MM.1S (cell line): ENCODE measurements at regions not wholly inside any gene's neighbourhood (a gene's known extent, or its start where the extent isn't known, plus 50 kb on each side); places are given as distances from the start of the nearest gene placed in this dataset.

Experiments used
- DNase-seq: peaks from one replicate; pipeline ENCODE4 v3.0.0-alpha.2; 2015
- H2AFZ ChIP-seq: fragments of 300-600 bp; sonication (generic); 2 replicates; pipeline ENCODE4 v1.6.0; 2016; ENCODE audit warnings: antibody characterized with exemption, low read length
- H3F3A ChIP-seq: fragments of 300-600 bp; sonication (generic); 2 replicates; pipeline ENCODE4 v1.6.1; 2016; ENCODE audit warnings: mild to moderate bottlenecking, antibody characterized with exemption, low read length, moderate library complexity, mixed read lengths; ENCODE audit not compliant: insufficient read depth
- H3K27ac ChIP-seq: fragments of 300-600 bp; sonication (generic); 2 replicates; pipeline ENCODE4 v1.5.1; 2016; ENCODE audit warnings: mild to moderate bottlenecking, low read length
- H3K27me3 ChIP-seq: fragments of 300-600 bp; sonication (generic); replicated peaks from 2 replicates; pipeline ENCODE4 v1.6.0; 2016; ENCODE audit warnings: low read length; ENCODE audit not compliant: insufficient read depth
- H3K36me3 ChIP-seq: fragments of 300-600 bp; sonication (generic); replicated peaks from 2 replicates; pipeline ENCODE4 v1.6.1; 2016; ENCODE audit warnings: mild to moderate bottlenecking, low read length, mixed read lengths; ENCODE audit not compliant: insufficient read depth
- H3K4me1 ChIP-seq: fragments of 300-600 bp; sonication (generic); 2 replicates; pipeline ENCODE4 v1.6.1; 2016; ENCODE audit warnings: low read length, mixed read lengths
- H3K4me2 ChIP-seq: fragments of 300-600 bp; sonication (generic); 2 replicates; pipeline ENCODE4 v1.6.0; 2016; ENCODE audit warnings: low read depth, low read length
- H3K4me3 ChIP-seq: fragments of 300-600 bp; sonication (generic); 2 replicates; pipeline ENCODE4 v1.5.1; 2016; ENCODE audit warnings: low read length, mixed read lengths
- H3K79me2 ChIP-seq: fragments of 300-600 bp; sonication (generic); 2 replicates; pipeline ENCODE4 v1.6.1; 2016; ENCODE audit warnings: mixed run types, low read length, mixed read lengths
- H3K9ac ChIP-seq: fragments of 300-600 bp; sonication (generic); 2 replicates; pipeline ENCODE4 v1.6.1; 2016; ENCODE audit warnings: low read length, mixed read lengths
- H3K9me2 ChIP-seq: fragments of 300-600 bp; sonication (generic); replicated peaks from 2 replicates; pipeline ENCODE4 v1.6.1; 2016; ENCODE audit warnings: mild to moderate bottlenecking, low read length, mixed read lengths; ENCODE audit not compliant: insufficient read depth
- H3K9me3 ChIP-seq: fragments of 300-600 bp; sonication (generic); replicated peaks from 2 replicates; pipeline ENCODE4 v1.6.1; 2016; ENCODE audit warnings: mild to moderate bottlenecking, low read length, mixed read lengths; ENCODE audit not compliant: insufficient read depth
- H4K20me1 ChIP-seq: fragments of 300-600 bp; sonication (generic); 2 replicates; pipeline ENCODE4 v1.6.1; 2016; ENCODE audit warnings: mild to moderate bottlenecking, low read length, moderate library complexity, mixed read lengths; ENCODE audit not compliant: insufficient read depth
- CTCF ChIP-seq: fragments of 300-600 bp; sonication (generic); IDR thresholded peaks from 2 replicates; pipeline ENCODE4 v1.5.1; 2016; ENCODE audit warnings: antibody characterized with exemption, low read length, mixed read lengths
- EZH2 ChIP-seq: fragments of 300-600 bp; sonication (generic); optimal IDR thresholded peaks from 2 replicates; pipeline ENCODE3; 2017; ENCODE audit warnings: low read depth, mild to moderate bottlenecking, antibody characterized with exemption, low read length, mixed read lengths
- EZH2phosphoT487 ChIP-seq: fragments of 300-600 bp; sonication (generic); IDR thresholded peaks from 2 replicates; pipeline ENCODE4 v1.6.1; 2018; ENCODE audit warnings: antibody characterized with exemption, low read length

- Histone ChIP-seq H3K9ac (no peak overlapping the region), H3K4me3 (no peak overlapping the region), H3K9me2 (no peaks in the 10 kb centered on the region), H3K9me3 (no peaks in the 10 kb centered on the region), H3K79me2 (no peaks in the 10 kb centered on the region), H3K4me2 (no peak overlapping the region), H3K36me3 (no peaks in the 10 kb centered on the region), H3K27ac (no peak overlapping the region), H3K27me3 (no peaks in the 10 kb centered on the region), H2AFZ (no peak overlapping the region), H4K20me1 (no peaks in the 10 kb centered on the region), H3F3A (no peaks in the 10 kb centered on the region), H3K4me1 (no peaks in the 10 kb centered on the region)
- TF ChIP-seq EZH2phosphoT487: no peak
- no peak for TF ChIP-seq EZH2
- TF ChIP-seq CTCF: no peak
- no peak for DNase-seq
Measured at GRCh38 chr13:106372199-106373155, 163.0 kb downstream of the EFNB2 start.

- DNase-seq: no peak
- Histone ChIP-seq H4K20me1 (no peaks in the 10 kb centered on the region), H3F3A (no peaks in the 10 kb centered on the region), H3K4me2 (no peak overlapping the region), H3K27ac (no peak overlapping the region), H3K4me1 (no peaks in the 10 kb centered on the region), H3K9ac (no peak overlapping the region), H3K9me2 (no peaks in the 10 kb centered on the region), H2AFZ (no peak overlapping the region), H3K36me3 (no peaks in the 10 kb centered on the region), H3K27me3 (no peaks in the 10 kb centered on the region), H3K9me3 (no peaks in the 10 kb centered on the region), H3K4me3 (no peak overlapping the region), H3K79me2 (no peaks in the 10 kb centered on the region)
- TF ChIP-seq CTCF (no peak), EZH2phosphoT487 (no peak), EZH2 (no peak)
Measured at GRCh38 chr13:106371024-106371423, 164.4 kb downstream of the EFNB2 start.

GRCh38 chr13:106369858-106370257 is 165.6 kb downstream of the EFNB2 start:
- no peaks in the 10 kb centered on the region for H3K4me1 ChIP-seq
- H3K4me3 ChIP-seq: no peak overlapping the region
- no peaks in the 10 kb centered on the region for H3K36me3 ChIP-seq
- no peaks in the 10 kb centered on the region for H3K79me2 ChIP-seq
- no peaks in the 10 kb centered on the region for H3K9me3 ChIP-seq
- H3K27ac ChIP-seq: no peak overlapping the region
- H4K20me1 ChIP-seq: no peaks in the 10 kb centered on the region
- H3K9ac ChIP-seq: no peak overlapping the region
- H2AFZ ChIP-seq: no peak overlapping the region
- H3K9me2 ChIP-seq: no peaks in the 10 kb centered on the region
- no peak for TF ChIP-seq EZH2phosphoT487
- no peak for TF ChIP-seq EZH2
- no peak for TF ChIP-seq CTCF
- no peak for DNase-seq
- no peaks in the 10 kb centered on the region for H3F3A ChIP-seq
- H3K27me3 ChIP-seq: no peaks in the 10 kb centered on the region
- H3K4me2 ChIP-seq: no peak overlapping the region
